Prostate gland (tissue), 2 donors: ENCODE measurements at regions not wholly inside any gene's neighbourhood (a gene's known extent, or its start where the extent isn't known, plus 50 kb on each side); places are given as distances from the start of the nearest gene placed in this dataset.

ENCODE experiments used
- CTCF ChIP-seq, 4 experiments: fragments of 200-600 bp in 2 of 4; fragments of 450-650 bp in 2 of 4; sonication (generic) in 2 of 4; IDR thresholded peaks; 1 replicate in 3 of 4; 2 replicates in 1 of 4; pipeline ENCODE4 v1.5.1; 2016 to 2019; ENCODE audit warnings: antibody characterized with exemption in 4 of 4, mild to moderate bottlenecking in 2 of 4, moderate library complexity in 2 of 4
- POLR2AphosphoS5 ChIP-seq: sonication (generic); formaldehyde crosslinking; IDR thresholded peaks from one replicate; pipeline ENCODE4 v1.6.1; 2017; ENCODE audit warnings: antibody characterized with exemption

GRCh38 chr5:89694026-89694550, 715.5 kb downstream of the CETN3 start:
- no peak for TF ChIP-seq CTCF (IDR thresholded peaks at IDR 0.05)
- no peak for TF ChIP-seq POLR2AphosphoS5
